GM12892 (cell line): ENCODE measurements at regions not wholly inside any gene's neighbourhood (a gene's known extent, or its start where the extent isn't known, plus 50 kb on each side); places are given as distances from the start of the nearest gene placed in this dataset.

ENCODE experiments used
- POLR2AphosphoS5 ChIP-seq: IDR thresholded peaks from 2 replicates; pipeline ENCODE4 v1.6.1; 2011; ENCODE audit warnings: low read depth, low read length, control low read depth
- TAF1 ChIP-seq: IDR thresholded peaks from 2 replicates; pipeline ENCODE4 v1.6.1; 2011; ENCODE audit warnings: low read depth, mild to moderate bottlenecking, control low read depth, low read length, borderline replicate concordance

DNA sequence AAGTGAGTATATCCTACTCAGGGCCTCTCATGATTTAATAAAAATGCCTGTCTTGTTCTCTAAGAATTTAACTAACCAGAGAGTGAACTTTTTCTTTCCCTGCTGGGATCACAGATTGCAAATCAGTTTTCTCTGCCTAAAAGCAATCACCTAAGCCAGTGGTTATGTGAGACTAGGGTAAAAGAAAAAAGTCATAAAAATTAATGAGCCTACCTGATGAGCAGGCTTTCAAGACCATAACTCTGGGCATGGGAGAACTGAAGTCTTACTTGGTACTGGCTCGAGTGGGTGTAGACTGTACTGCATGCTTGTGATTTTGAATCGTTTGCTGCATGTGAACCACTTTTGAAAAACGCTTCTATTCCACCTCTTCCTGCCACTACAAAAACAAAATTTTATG is 1677.0 kb upstream of the LRRTM1 start:
- TF ChIP-seq TAF1 (no peak), POLR2AphosphoS5 (no peak)
